GM12891 (cell line): ENCODE measurements at regions not wholly inside any gene's neighbourhood (a gene's known extent, or its start where the extent isn't known, plus 50 kb on each side); places are given as distances from the start of the nearest gene placed in this dataset.
"Not testable (repeated sequence)": the region's sequence is repeated elsewhere in the genome, so short reads cannot be mapped to it uniquely, and the experiment has no call there.

Source experiments
- DNase-seq: peaks from one replicate; pipeline ENCODE4 v3.0.0; 2011; ENCODE audit warnings: low spot score; ENCODE audit not compliant: insufficient read length
- FAIRE-seq: peaks from 2 replicates; lab custom pipeline; 2011; peaks lifted over from hg19 to GRCh38; lab: Jason Lieb, UNC

DNA sequence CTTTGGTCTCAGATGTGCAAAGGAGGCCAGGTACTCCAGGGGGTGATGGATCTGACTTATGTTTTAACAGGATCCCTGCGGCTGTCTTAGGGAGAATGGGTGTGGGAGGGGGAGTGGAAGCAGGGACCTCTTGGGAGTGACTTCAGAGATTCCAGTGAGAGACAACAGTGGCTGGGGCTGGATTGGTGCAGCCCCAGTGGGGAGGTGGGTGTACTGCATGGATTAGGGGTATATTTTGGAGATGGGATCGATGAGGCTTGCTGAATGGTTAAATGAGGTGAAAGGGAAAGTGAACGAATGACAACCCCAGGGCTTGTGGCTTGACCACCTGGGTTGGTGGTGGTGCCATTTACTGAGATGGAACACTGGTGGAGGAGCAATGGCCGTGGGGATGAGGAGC is 211.0 kb downstream of the ATP6V0E2 start:
- not testable (repeated sequence) for FAIRE-seq

DNA sequence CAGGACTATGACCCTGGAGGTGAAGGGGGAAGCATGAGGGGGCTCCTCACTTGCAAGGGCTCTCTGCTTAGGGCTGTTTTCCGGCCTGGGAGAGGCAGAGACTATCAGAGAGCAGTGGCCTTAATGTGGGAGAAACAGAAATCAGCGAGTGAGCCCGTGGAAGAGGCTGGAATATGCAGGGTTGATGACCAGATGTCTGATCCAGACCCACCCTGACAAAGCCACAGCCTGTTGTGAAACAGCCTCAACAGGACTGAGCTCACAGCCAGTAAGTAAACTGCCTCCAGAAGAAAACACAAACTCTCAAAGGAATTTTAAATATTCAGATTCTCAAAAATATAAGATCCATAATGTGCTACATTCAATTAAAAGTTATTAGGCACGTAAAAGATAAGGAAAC is 213.7 kb downstream of the ATP6V0E2 start:
- not testable (repeated sequence) for DNase-seq, FAIRE-seq

More for the DNA sequence above, 211.0 kb downstream of the ATP6V0E2 start:
- DNase-seq: not testable (repeated sequence)

DNA sequence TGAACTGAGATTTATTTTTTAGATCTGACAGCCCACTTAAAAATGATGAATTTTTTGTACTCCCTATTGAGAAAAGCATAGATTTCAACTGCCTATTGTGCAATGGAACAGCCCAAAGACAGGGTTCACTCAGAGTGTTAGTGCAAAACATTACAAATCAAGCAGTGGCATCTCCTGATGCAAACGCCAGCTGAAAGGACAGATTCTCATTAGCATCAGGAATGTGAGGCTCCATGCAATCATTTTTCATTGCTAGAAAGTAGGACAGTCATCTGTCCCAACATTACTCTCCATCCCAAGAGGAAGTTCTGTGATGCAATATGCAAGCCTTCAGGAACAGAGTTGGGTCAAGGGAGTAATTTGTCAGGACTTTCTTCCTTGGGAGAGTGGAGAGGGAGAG is 215.4 kb downstream of the ATP6V0E2 start:
- not testable (repeated sequence) for DNase-seq, FAIRE-seq

DNA sequence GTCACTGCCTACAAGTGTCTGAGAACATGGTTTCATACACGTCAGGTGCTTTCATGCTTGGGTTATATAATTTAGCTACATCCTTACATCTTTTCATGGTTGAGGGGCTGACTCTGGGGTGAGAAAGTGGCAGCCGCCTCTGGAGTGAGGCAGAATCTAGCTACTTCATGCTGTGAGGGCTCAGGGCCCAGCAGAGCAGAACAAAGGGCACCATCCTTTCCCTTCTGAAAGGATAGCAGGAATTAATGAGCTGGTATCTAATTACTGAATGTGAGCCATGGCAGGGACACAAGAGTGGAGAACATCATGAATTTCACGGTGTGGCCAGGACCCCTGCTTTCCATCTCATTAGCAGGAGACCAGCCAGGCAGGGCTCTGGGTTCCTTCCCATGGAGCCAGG is 217.0 kb downstream of the ATP6V0E2 start:
- FAIRE-seq, DNase-seq: not testable (repeated sequence)

DNA sequence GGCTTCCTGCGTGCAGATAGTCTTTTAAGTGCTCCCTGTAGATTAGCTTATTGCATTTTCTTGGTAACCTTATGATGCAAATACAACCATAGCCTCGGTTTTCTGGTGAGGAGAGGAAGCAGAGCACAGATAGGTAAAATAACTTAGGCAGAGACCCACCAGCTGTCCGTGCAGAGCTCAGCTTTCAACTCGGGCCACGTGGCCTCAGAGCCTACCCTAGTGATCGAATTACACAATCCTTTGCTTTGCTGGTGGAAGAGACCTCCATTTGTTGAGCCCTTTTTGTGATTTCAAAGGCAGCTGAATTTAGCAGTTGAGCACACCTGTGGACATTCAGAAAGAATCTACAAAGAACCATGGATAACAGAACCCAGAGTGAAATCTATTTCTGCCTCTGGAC is 220.1 kb downstream of the ATP6V0E2 start:
- not testable (repeated sequence) for DNase-seq, FAIRE-seq

DNA sequence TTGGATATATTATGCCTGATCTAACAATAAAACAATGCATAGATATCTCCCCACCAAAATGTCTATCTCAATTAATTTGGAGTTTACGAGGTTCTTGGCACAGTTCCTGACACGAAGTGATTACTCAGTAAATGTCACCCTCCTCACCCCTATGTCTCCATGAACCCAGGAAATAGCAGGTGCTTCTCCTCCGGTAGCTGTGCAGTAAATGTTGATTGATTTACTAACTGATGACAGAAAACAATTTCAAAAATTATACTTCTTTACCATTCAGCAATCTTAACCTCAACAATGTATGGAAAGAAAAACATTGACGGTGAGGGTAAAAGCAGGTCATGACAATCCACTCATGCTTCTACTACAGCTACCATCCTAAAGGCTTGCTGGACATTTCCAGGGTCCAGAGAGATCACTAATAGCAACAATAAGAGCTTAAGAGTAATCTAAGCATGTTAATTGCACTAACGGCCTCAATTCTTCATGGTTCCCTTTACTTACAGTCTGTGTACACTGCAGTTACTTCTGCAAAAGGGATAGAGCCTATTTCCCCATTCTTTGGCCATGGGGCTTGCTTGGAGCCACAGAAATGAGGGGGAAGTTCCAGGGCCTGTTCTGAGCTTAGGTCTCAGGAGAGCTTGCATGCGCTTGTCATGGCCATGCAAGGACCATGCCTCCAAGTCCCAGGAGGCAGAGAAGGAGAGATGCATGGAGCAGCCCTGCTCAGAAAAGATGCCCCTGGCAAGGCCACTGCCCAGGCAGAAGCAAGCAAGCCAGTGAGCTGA is 222.6 kb downstream of the ATP6V0E2 start:
- FAIRE-seq, DNase-seq: not testable (repeated sequence)

DNA sequence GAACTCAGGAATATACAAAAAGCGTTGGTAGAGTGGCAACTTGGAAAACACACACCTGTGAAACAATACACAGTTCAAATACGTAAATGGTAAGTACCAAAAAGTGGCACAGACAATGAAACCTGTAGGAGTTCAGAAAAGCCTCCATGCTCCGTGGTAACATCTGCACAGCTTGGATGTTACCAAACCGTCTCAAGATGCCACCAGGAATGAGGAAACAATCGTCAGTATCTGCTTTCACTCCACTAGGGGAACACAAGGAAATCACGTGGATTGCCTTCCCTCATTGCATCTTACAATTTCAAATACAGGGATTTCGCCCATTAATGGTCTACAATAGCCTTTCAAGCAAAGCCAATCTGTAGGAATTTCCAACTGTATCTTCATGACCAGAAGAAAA is 224.6 kb upstream of the LRRC61 start:
- FAIRE-seq: peak; percentile 35
- not testable (repeated sequence) for DNase-seq

DNA sequence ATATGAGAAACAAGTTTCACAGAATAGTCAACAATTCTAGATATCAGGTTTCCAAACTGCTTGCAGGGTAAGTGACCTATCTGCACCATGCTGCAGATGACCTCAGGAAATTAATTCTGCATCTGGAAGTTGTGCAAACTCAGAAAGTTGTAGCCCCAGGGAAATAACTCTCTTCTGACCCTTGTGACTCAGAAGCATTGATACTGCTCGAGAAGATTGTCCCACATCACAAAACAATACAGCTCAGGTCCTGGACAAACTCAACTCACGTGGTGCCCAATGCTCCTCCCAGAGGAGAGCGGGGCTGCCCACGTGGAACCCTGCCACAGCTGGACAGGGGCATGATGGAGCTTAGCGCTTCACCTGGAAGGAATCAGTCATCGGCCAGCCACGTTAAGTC is 221.9 kb upstream of the LRRC61 start:
- not testable (repeated sequence) for DNase-seq, FAIRE-seq

DNA sequence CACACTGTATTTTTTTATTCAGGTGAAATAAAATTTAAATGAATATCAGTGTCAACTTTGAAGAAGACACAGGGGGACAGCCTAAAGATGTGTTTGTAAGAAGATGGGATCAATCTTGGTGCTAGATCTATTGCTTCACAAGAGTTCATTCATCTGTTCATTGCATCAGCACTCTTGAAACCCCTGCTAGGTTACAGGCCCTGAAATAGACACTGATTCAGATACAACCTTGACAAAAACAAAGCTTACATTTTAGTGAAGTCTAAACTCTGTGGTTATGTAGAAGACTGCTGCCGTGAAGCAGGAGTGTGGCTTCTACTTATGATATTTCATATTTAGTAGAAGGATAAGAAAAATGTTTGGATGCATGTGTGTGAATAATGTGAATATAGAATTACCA is 215.9 kb upstream of the LRRC61 start:
- DNase-seq, FAIRE-seq: not testable (repeated sequence)

DNA sequence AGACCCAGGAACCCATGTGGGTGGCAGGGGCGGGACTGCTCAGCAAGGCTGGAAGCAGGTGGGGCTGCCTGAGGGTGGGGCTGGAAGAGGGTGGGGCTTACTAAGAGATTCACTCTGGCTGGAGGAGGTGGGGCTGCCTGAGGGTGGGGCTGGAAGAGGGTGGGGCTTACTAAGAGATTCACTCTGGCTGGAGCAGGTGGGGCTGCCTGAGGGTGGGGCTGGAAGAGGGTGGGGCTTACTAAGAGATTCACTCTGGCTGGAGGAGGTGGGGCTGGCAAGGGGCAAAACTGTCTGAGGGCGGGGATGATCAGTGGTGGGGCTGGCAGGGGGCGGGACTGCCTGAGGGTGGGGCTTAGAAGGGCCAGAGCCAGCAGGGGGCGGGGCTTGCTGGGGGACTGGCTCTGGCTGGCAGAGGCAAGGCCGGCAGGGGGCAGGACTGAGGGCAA is 212.8 kb upstream of the LRRC61 start:
- not testable (repeated sequence) for DNase-seq, FAIRE-seq

DNA sequence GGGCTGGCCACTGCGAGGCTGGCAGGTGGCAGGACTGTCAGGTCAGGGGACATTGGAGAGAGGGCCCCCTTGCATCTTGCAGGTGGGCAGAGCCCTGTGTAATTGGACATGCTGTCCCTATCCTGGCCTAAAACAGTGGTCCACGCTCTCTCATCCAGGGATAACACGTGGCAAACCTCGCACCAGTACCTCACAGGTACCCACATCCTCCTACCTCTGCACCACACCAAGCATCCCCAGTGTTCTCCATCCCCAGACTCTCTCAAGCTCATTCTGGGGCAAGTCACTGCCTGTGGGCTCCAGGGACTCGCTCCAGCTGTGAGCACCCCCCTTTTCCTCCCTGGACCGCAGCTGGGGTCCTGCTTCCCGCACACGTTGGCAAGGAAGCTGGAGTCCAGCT is 212.3 kb upstream of the LRRC61 start:
- FAIRE-seq, DNase-seq: not testable (repeated sequence)

DNA sequence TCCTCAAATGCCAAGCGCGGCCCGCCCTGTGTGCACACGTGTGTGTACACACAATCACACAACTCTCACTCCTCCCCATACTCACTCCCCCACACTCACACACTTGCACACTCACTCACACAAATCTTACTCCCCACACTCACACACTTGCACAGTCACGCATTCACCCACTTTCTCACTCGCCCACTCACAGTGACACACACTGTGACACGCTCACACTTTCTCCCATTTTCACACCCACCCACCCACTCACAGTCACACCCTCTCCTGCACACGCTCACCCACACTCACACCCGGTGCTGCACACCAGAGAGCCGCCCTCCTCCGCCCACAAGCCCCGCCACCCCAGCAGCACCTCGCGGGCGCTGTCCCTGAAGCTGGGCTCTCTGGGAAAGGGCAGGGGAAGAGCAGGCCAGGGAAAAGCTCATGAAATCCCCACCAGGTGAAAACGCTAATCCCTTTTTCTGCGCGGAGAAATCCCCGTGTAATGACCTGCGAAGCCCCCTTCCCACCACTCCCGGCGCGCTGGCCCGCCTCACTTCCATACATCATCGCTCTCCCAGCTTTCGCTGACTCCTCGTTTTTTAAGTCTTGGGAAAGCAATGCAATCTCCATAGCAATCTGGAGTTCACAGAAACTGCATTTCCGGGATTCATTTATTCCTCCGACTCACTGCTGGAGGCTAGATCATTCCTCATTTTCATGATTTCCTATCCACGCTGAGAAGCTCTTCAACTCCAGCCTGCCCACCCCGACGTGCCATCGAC is 211.6 kb upstream of the LRRC61 start:
- not testable (repeated sequence) for FAIRE-seq, DNase-seq

DNA sequence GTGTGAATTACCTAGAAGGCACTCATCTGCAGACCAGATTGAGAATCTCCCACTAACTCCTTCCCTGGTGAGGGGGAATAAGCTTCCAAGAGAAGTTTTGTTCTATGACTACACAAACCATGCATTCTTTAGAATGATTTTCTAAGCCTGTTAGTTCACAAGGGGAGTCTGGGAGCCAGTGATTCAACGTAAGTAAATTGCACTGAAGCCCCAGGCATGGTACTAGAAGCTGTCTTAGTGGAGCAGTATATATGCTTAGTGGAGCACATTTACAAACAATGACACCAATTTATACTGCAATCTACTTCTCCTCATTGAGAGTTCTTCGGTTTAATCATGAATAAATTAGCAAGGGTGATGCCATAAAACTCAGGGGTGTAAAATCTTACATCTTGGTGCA is 209.9 kb upstream of the LRRC61 start:
- DNase-seq, FAIRE-seq: not testable (repeated sequence)

DNA sequence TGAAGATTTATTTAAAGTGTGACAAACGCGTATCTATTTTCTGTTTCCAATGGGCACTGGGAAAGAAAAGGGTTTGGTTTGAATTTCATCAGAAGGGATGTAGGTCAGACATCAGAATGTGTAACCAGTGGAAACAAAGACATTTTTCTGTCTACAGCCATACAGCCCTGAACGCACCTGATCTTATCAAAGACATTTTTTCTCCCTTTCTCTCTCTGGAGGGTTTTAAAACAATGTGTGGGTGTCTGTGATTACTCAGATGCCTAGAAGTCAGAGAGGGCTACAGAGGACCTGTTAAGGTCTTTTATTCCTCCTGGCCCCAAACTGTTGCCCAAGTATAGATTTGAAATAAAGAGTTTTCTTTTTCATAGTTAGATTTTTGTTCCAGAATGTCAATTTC is 208.6 kb upstream of the LRRC61 start:
- not testable (repeated sequence) for FAIRE-seq, DNase-seq

DNA sequence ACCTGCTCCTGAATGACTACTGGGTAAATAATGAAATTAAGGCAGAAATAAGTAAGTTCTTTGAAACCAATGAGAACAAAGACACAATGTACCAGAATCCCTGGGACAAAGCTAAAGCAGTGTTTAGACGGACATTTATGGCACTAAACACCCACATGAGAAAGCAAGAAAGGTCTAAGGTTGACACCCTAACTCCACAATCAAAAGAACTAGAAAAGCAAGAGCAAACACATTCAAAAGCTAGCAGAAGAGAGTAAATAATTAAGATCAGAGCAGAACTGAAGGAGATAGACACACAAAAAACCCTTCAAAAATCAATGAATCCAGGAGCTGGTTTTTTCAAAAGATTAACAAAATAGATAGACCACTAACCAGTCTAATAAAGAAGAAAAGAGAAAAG is 203.2 kb upstream of the LRRC61 start:
- not testable (repeated sequence) for DNase-seq, FAIRE-seq

DNA sequence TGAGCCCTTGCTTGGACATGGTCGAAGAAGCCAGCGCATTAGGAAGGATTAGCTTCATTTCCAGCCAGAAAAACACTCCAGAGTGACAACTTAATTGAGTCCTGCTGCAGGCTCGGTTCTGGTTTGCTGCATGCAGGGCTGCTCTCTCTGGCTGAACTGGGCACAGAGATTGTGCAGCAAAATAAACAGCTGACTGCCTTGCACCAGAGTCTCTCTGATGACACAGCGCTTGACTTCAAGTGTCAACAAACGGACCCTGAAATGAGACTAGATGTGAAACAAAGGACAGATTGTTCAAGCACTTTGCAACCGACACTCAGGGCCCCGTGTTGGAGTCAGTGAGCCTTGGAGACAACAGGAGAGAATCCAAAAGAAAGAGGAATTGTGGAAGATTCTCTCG is 197.3 kb upstream of the LRRC61 start:
- FAIRE-seq: not testable (repeated sequence)

DNA sequence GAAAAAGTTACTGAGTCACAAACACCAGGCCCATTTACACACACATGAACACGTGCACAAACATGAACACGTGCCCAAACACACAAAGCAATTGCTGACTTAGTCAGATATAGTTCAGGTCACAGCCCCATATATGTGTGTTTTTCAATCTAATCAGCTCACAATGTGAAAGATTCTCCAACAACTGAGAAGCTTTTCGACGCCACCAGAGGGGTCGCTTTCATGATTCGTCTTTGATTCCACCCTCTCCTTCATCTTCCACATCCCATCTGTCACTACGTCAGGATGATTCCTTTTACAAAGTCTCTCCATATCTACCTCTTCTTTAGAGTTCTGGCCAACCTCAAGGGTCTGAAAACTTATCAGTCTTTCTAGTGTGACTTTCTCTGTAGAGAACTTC is 188.7 kb upstream of the LRRC61 start:
- FAIRE-seq, DNase-seq: not testable (repeated sequence)

More for the DNA sequence above, 197.3 kb upstream of the LRRC61 start:
- not testable (repeated sequence) for DNase-seq

DNA sequence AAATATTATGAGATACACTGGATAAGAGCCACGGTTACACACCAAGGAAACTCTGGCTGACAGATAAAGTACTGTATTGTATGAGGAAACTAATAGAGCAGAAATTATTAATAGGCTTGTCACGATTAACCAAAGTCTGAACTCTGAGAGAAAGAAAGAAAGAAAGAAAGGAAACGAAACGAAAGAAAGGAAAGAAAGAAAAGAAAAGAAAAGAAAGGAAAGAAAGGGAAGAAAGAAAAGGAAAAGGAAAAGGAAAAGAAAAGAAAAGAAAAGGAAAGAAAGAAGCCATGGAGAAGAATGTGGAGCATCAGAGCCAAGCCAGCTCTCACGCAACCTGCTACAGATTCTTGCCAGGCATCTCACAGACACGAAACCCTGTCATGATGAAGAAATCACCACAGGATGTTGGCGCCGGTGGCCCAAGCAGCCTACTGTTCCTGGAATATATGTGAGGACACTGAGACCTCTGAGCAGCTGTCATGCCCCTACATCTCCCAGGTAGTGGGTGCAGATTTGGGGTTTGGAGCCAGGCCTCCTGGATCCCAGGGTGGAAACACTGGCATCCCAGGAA is 187.4 kb upstream of the LRRC61 start:
- not testable (repeated sequence) for DNase-seq, FAIRE-seq

DNA sequence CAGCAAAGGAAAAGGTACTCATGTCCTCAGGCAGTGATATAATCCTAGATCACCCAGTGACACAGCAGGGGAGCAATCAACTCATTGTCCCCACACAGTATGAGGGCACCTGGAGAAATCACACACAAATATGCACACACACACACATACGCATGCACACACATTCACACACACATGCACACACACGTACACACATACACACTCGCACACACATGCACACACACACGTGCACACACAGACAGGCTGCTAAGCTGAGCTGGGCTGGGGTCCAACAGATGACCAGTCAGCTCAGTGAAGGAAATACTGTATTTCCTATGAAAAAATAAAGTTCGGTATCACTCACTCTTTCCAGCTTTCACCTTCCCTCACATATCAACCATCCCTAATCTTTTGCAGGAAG is 183.3 kb upstream of the LRRC61 start:
- not testable (repeated sequence) for FAIRE-seq, DNase-seq
